Liver (tissue), 3 donors: ENCODE measurements at regions not wholly inside any gene's neighbourhood (a gene's known extent, or its start where the extent isn't known, plus 50 kb on each side); places are given as distances from the start of the nearest gene placed in this dataset.

Experiments
- CTCF ChIP-seq: fragments of 150-350 bp; IDR thresholded peaks from 2 replicates; pipeline ENCODE4 v1.5.1; 2017; ENCODE audit warnings: improper control_type of control experiment, low read depth, low read length; ENCODE audit not compliant: missing input control
- FOXA1 ChIP-seq: IDR thresholded peaks from 2 replicates; pipeline ENCODE4 v1.6.1; 2016; ENCODE audit warnings: antibody characterized with exemption
- GABPA ChIP-seq, 2 donors: IDR thresholded peaks in 1 of 2; conservative IDR thresholded peaks in 1 of 2; 2 replicates each; pipeline ENCODE4 v1.6.1; 2016; ENCODE audit warnings: antibody characterized with exemption in 2 of 2, mild to moderate bottlenecking in 1 of 2, moderate library complexity in 1 of 2
- JUND ChIP-seq, 2 donors: IDR thresholded peaks; 2 replicates each; pipeline ENCODE4 v1.6.1; 2016; ENCODE audit warnings: antibody characterized with exemption in 2 of 2
- REST ChIP-seq: IDR thresholded peaks from 2 replicates; pipeline ENCODE4 v1.6.1; 2016; ENCODE audit warnings: antibody characterized with exemption, mild to moderate bottlenecking
- RXRA ChIP-seq, 2 donors: IDR thresholded peaks; 2 replicates each; pipeline ENCODE4 v1.6.1; 2017 to 2018; ENCODE audit warnings: antibody characterized with exemption in 2 of 2, mild to moderate bottlenecking in 1 of 2
- TAF1 ChIP-seq: conservative IDR thresholded peaks from 2 replicates; pipeline ENCODE4 v1.6.1; 2016; ENCODE audit warnings: antibody characterized with exemption, mild to moderate bottlenecking
- TF ChIP-seq, protein P1 (sequence below): IDR thresholded peaks from 2 replicates; pipeline ENCODE4 v1.6.1; 2016; ENCODE audit warnings: antibody characterized with exemption
- donor health status: healthy.
- donor health status: healthy.

GRCh38 chr7:130987092-130987491 lies 253.1 kb upstream of the KLF14 start:
- TF ChIP-seq CTCF (no peak), REST (no peak), GABPA (IDR thresholded peaks at IDR 0.05 in 1 of 2, conservative IDR thresholded peaks at IDR 0.05 in 1 of 2) (no peak), RXRA (IDR thresholded peaks at IDR 0.05) (no peak), FOXA1 (no peak), JUND (IDR thresholded peaks at IDR 0.05) (no peak), TAF1 (no peak)
- TF ChIP-seq, protein P1, sequence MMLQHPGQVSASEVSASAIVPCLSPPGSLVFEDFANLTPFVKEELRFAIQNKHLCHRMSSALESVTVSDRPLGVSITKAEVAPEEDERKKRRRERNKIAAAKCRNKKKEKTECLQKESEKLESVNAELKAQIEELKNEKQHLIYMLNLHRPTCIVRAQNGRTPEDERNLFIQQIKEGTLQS = no peak
